ENCODE measurements at regions not wholly inside any gene's neighbourhood (a gene's known extent, or its start where the extent isn't known, plus 50 kb on each side); places are given as distances from the start of the nearest gene placed in this dataset.
"Not testable (repeated sequence)": the region's sequence is repeated elsewhere in the genome, so short reads cannot be mapped to it uniquely, and the experiment has no call there.

DNA sequence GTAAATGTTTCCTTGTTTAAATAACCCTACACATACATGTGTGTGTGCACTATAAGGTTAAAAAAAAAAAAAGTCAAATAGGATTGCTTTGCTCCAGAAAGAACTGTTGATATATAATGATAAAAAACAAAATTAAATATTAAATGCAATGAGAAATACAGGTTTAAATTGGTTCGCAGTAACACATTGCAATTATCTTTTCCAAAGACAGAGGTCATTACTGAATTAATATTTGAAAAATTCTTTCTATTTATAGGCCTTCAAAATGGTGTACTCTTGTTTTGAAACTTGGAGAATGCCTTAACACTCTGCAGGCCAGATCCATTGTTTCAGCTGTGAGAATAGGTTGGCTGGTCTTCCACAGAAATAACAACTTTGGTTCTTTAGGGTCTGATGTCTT is 319.0 kb upstream of the NUDT12 start:
- no peak for DNase-seq

DNA sequence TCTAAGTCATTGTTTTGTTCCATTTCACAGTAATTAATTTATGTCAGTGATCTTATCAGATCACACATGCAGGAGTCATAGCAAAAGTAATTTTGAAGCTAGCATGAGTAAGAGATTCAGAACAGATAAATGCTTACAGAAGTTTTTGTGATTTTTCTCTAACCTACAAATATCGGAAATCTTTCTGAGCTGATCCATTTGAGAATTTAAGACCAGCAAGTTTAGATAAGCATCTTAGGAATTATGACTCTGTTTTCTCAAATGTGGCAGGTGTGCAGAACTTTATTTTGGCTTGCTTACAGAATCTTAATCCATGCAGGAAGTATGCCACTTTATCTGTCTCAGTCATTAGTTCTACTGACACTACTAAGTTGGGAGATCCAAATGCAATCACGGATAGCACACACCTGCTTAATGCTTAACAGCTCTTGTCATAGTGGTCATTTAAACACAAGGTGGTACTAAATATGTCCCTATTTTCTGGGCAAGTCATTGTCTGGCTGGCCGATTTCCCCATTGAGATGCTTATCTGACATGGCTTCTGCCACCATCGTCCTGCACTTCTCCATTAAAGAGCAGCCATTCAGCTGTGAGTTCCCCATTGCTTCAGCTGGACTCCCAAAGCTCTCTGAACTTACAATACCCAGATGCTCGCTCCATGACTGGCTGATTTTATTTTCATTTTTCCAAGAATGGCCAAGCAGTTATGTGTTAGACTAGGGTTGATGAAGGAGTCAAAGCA is 305.4 kb upstream of the NUDT12 start:
- DNase-seq, result no peak

DNA sequence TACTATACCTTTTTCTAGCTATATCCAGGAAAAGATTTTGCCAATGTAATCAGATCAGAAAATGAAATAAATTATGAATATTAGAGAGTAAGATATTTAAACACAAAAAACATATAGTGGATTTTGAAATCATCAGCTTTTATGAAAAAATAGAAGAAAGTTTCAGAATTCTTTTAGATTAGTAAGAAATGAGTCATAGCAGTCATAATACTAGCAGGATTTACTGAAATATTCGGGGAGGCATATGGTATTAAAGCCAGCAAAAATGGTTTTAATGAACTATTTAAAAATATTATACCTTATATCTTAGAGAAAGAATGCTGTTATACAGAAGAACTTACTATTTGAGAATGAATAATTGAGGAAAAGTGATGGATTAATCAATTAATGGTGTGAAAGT is 303.6 kb upstream of the NUDT12 start:
- DNase-seq, result peak; percentile 39

DNA sequence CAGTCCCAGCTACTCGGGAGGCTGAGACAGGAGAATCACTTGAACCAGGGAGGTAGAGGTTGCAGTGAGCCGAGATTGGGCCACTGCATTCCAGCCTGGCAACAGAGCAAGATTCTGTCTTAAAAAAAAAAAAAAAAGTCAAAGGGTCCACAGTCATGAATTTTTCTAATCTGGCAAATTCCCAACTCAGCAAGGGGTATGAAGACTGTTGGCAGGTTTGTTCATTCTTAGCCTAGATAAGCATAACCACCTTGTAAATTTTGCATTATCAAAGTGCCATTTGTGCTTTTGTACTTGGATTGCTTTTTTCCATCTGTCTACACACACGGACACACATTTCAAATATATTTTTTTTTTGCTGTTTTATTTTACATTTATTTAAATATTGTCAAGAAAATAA is 299.8 kb upstream of the NUDT12 start:
- DNase-seq, result peak; percentile 26

DNA sequence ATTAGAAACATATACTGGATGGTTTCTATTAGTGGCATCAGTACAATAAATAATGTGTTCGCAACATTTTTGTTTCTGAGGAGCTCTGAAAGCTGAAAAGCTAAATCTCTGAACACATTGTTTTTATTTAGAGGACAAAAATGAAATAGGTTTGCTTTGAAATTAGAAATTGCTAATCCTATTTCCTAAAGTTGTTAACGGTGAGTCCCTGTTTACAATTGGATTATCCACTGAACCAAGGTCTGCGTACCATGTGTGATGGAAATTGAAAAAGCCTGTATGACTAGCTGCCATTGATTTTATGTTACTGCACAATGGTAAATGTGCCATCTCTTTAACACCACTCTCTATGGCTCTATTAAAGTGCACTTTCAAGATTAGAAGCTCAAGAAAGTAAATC is 297.7 kb upstream of the NUDT12 start:
- no peak for DNase-seq

GRCh38 chr5:103858367-103858766 is 295.8 kb upstream of the NUDT12 start:
- DNase-seq, result not testable (repeated sequence)

DNA sequence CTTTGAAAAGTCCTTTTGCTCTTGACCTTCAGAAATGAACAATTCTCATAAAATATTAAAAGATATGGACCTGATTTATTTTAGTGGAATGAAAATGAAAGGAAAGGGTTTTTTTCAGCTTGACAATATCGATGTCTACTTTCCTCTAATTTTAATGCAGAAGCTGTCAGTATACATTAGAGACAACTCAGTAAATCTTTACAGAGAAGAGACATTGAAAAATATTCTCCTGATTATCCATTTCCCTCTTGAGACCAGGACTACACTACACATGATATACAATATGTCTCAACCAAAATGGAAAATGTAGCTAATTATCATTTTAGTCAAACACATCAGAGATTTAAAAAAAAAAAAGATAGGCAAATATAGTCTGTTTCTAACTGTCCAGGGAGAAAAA is 288.5 kb upstream of the NUDT12 start:
- no peak for DNase-seq

DNA sequence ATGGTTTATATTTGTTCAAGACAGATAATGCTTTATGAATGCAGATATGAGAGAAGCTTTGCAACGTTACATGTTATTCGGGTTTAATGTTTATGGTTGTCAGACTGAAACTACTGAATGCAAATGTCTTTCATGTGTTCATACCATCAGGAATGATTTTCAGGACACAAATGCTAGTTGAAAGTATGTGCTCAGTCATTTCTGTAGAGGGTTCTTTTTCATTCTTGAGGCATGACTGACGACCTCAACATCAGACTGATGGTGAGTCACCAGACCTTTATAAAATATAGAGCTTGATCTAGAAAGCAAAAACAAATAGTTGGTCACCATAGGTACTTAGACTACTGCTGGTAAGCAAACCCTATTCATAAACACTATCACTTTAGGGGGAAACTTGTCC is 287.3 kb upstream of the NUDT12 start:
- DNase-seq, result peak; percentile 91

GRCh38 chr5:103847060-103847459 is 284.5 kb upstream of the NUDT12 start:
- peak; percentile 41 for DNase-seq

- no peak for DNase-seq
Observed at GRCh38 chr5:103842936-103843335, 280.3 kb upstream of the NUDT12 start.

- DNase-seq, result no peak
Observed at GRCh38 chr5:103840600-103840999, 278.0 kb upstream of the NUDT12 start.

DNA sequence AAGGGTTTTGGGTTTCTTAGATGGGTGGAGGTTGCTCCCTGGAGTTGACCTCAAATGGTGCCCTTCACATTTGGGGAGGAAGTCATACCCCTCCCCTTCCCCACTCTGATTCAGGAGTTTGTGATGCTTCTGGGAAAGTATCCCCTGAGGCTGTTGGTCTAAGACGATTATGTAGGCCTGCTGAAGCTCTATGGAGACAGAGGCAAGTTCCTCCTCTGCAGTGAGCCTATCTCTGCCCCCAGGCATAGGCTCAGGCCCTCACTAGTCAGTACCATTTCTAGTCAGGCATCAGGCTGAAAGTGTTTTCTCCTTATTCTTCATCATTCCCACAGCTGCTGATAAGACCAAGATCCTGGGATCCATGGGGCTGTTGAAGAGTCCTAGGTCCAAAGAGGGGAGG is 271.6 kb upstream of the NUDT12 start:
- DNase-seq, result no peak

DNA sequence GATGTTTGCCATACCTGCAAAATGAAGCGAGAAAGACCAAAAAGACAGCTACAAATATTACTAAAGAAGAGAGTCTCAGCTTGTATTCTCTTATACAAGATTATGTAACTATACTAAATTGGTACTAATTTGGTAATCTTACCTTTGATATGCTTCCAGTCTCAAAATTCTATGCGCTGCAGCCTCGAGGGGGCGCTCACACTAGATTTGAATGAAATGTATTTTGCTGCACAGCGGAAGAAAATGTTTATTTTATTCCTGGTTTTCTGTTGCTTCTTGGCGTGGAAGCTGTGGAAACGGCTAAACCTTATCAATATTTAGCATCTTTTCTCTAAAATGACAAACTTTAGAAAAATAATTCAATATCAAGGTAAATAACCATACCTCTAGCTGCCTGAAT is 267.0 kb upstream of the NUDT12 start:
- no peak for DNase-seq

DNA sequence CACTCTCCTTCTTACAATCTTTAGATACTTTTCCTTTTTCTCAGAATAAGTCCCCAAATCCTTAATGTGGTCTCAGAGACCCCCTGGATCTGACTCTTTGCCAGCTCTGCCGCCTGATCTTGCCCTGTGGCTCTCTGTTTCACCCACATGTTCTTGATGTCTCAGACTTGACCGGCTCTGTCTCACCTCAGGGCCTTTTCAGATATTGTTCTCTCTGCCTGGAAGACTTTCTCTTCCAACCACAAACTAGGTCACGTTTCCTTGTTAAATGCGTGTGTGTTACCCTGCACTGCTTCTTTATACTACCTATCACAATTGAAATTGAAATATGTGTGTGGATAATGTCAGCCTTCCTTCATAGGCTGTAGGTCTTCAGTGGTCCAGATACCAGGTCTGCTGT is 265.4 kb upstream of the NUDT12 start:
- no peak for DNase-seq

DNA sequence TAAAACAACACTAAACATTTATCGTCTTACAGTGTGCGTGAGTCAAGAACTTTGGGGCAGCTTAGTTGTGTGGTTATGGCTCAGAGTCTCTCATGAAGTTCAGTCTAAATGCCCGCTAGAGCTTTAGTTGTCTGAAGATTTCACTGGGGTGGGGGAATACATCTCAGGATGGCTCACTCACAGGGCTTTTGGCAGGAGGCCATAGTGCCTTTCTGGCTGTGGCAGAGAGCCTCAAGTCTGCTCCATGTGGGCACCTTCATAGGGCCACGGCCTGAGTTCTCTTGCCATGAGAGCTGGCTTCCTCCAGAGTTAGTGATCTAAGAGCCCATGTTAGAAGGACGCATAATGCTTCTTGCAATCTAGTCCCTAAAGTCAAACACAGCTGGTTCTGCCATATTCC is 258.8 kb upstream of the NUDT12 start:
- DNase-seq, result no peak

GRCh38 chr5:103808464-103809106 is 246.0 kb upstream of the NUDT12 start:
- peak; percentile 60 for DNase-seq

DNA sequence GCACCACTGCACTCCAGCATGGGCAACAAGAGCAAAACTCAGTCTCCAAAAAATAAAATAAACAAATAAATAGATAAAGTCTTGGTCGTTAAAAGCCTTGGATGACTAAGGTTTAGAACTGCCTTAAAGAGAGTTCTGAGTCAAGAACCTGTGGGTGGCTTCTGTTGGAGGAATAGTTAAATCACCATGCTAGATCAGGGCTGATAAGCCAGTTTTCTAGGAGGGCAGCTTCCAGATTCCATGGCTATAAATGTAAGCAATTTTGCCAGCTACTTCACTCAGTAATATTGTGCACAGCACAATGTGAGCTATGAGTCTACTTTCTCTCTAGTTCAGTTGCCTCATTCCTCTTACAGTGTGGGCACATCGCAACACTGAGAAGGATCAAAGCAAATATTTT is 242.1 kb upstream of the NUDT12 start:
- no peak for DNase-seq

GRCh38 chr5:103801681-103802080 is 239.1 kb upstream of the NUDT12 start:
- DNase-seq, result peak; percentile 9

DNA sequence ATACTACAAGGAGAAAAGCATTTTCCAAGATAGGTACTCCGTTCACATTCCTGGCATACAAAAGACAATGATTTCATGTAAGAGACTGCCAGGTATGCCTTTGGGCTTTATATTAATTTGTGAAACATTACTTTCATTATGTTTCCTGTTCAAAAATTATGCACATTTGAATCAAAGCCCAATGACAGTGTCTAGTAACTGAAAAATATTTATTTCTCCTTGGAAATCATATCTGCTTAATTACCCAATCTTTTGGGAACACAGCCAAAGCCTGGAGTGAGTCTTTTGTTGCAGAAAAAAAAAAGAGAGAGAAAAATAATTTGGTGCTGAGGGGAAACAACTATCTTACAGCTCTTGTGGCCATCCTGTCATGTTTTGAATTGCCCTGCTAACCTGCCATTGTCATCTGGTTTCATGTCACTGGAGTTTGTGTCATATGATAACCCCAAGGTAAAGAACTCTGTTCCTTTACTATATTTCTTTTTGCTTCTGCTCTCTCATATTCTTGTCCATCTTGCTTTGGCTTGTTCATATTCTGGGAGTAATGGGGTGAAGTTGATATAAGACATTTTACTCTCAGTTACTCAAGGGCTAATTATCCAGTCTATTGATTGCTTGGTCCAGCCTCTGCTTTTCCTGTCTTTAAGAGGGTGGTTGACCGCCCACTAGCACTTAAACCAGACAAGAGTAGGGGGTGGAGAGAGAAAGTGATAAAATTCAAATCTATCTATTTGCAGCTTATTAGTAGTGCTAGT is 238.3 kb upstream of the NUDT12 start:
- peak; percentile 4 for DNase-seq

- DNase-seq, result no peak
Observed at GRCh38 chr5:103793595-103794182, 231.1 kb upstream of the NUDT12 start.

DNA sequence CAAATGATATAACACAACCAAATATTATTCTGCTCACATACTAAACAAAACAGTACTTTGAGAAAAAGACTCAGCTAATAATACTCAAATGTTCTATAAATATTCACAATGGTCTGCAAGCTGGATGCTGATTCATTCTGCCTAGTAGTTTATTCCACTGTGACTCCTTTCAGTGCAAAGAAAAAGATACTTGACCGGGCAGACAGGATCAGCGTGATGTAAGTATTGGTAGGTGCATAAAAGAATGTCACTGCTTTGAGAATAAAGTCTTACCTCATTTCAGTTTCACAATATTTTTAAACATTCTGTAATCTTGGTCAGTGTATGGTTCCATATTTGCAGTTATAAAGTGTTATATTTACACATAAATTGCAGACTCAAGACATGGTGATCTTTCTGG is 223.0 kb upstream of the NUDT12 start:
- DNase-seq, result no peak

DNA sequence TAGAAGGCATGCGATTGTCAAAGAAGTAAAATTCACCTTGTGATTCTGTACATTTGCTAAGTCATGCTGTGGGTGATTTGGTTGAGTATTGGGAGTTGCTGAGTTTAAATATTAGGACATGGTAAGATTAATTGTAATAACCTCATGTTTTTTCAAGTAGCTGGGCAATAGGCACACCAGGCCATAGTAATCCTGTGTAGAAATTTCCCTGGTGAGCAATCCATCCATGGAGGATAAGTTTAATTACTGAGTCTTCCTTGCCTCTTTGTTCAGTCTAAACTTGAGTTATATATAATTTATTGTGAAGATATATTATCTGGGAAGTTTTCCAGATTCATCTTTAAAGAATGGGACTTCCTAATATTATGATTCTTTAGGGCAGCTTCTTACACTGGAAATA is 221.1 kb upstream of the NUDT12 start:
- DNase-seq, result no peak

DNA sequence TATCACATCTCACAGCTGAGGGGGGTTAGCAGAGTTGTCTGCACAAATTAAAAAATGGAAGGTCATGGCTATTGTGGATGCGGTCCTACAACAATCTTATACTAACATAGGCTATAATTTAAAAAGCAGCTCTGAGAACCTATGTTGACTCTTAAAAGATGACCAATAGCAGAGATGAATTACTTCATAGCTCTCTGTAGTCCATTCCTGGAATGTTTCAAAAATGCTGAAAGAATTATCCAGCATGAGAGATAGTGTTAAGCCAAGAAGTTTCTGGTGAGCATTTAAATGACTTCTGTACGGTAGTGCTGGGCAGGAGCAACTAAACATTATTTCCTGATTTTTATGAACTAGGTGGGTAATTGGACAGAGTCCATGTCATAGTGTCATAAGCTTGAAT is 218.2 kb upstream of the NUDT12 start:
- no peak for DNase-seq
